Central memory CD8-positive, alpha-beta T cell (primary cell): ENCODE measurements at regions not wholly inside any gene's neighbourhood (a gene's known extent, or its start where the extent isn't known, plus 50 kb on each side); places are given as distances from the start of the nearest gene placed in this dataset.

Experiments
- ATAC-seq: fragments of 150-1000 bp; cut with Tn5 transposase; replicated peaks from 2 replicates; pipeline ENCODE4 v1.10.0; 2022; ENCODE audit warnings: mild to moderate bottlenecking, moderate FRiP score, moderate number of reproducible peaks; ENCODE audit not compliant: poor library complexity, severe bottlenecking; ENCODE audit errors: extremely low read depth
- DNase-seq, 2 donors: peaks; one replicate each; pipeline ENCODE4 v3.0.0; 2021; ENCODE audit warnings: low spot score in 2 of 2
- H3K27ac Mint-ChIP-seq: one replicate; pipeline ENCODE4 v1.8.0; 2022; ENCODE audit warnings: low read depth, mild to moderate bottlenecking, moderate library complexity, mixed read lengths
- H3K27me3 Mint-ChIP-seq: one replicate; pipeline ENCODE4 v1.8.0; 2022; ENCODE audit warnings: mixed read lengths
- H3K36me3 Mint-ChIP-seq: one replicate; pipeline ENCODE4 v1.8.0; 2022; ENCODE audit warnings: mild to moderate bottlenecking, moderate library complexity, mixed read lengths; ENCODE audit not compliant: insufficient read depth
- H3K4me1 Mint-ChIP-seq: one replicate; pipeline ENCODE4 v1.8.0; 2022; ENCODE audit warnings: mixed read lengths
- H3K4me3 Mint-ChIP-seq: one replicate; pipeline ENCODE4 v1.8.0; 2022; ENCODE audit warnings: mild to moderate bottlenecking, moderate library complexity, mixed read lengths
- H3K9me3 Mint-ChIP-seq: one replicate; pipeline ENCODE4 v1.8.0; 2022; ENCODE audit warnings: mixed read lengths

DNA sequence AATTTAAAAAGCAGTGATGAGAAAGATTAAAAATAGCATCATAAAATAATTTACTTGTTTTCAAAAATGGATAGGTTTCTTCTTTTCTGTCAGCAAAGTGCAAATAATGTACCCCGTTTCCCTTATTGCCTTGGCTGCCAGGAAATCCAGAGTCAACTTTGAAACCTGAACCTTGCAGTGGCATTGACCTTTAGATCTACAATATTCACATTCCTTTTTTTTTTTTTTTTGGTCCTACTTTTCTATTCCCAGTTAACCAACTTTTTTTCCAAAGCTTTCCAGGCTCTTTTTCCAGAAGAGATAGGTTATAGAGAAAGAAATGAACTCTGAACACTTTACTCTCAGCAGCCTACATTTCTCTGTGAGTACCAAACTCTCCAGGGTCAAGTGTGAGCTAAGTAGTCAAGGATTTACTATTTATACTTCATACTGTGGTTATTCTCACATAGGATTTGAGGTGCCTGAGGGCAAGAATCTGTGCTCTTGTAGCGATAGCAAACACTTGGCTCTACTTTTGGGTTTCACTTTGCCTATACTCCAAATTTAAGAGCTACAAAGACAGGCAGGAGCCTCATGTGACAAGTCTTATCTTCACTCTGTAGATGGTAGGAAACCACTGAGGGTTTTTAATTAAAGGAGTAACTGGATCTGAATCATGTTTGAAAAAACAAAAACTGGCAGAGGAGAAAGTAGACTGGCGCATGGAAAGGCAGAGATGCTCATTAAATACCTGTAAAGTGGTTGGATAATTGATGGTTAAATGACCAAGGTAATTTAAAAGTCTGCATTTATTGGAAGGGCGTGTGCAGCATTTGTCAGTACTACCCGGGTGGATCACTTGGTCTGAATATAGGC, 63.2 kb upstream of the TMEM17 start:
- ATAC-seq (no peak), DNase-seq (no peak)
- no peaks in the 10 kb centered on the region for H3K9me3 Mint-ChIP-seq
- no peak overlapping the region for H3K4me3 Mint-ChIP-seq
- H3K4me1 Mint-ChIP-seq = no peaks in the 10 kb centered on the region
- peaks cover 43% of the 10 kb centered on the region for H3K27me3 Mint-ChIP-seq
- no peaks in the 10 kb centered on the region for H3K36me3 Mint-ChIP-seq
- H3K27ac Mint-ChIP-seq = no peak overlapping the region

DNA sequence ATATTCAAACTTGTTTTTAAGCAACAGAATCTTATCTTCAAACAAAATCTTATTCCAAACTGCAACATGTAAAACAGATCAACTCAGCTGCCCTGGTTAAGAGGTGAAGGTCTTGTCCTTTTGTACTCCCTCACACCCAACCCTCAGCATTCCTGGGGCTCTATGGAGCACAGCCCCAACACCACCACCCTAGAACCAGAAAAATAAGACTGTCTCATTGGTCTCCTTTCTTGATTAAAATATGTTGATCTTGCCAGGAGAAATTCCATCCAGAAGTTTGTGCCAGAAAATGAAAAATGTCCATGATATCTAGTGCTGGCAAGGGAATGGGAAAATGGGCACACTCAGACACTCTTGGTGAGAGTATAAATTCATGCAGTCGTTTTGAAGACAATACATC, 62.1 kb upstream of the TMEM17 start:
- Mint-ChIP-seq H3K4me3 (no peak overlapping the region), H3K4me1 (no peaks in the 10 kb centered on the region), H3K36me3 (no peaks in the 10 kb centered on the region), H3K9me3 (no peaks in the 10 kb centered on the region), H3K27ac (no peak overlapping the region), H3K27me3 (peaks cover 37% of the 10 kb centered on the region)
- ATAC-seq (no peak), DNase-seq (no peak)

DNA sequence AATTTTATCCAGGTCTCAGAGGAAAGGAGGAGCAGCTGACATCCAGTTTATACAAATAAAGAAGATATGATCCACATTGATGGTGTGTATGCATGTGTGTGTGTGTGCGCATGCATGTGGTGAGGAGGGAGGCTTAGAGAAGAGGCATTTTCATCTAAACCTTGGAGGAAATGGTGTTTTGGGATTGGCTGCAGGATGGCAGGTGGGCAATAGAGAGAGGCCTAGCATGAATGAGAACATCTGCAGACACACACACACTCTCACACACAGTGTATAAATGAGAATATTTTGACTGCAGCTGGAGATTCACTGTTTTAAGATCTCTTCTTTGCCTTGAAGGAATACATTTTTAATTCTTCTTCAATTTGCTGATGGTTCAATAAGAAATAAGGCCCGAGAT, 61.7 kb upstream of the TMEM17 start:
- H3K4me1 Mint-ChIP-seq = no peaks in the 10 kb centered on the region
- no peak overlapping the region for H3K27ac Mint-ChIP-seq
- H3K36me3 Mint-ChIP-seq = no peaks in the 10 kb centered on the region
- peaks cover 33% of the 10 kb centered on the region for H3K27me3 Mint-ChIP-seq
- ATAC-seq = no peak
- no peak overlapping the region for H3K4me3 Mint-ChIP-seq
- no peaks in the 10 kb centered on the region for H3K9me3 Mint-ChIP-seq
- no peak for DNase-seq

DNA sequence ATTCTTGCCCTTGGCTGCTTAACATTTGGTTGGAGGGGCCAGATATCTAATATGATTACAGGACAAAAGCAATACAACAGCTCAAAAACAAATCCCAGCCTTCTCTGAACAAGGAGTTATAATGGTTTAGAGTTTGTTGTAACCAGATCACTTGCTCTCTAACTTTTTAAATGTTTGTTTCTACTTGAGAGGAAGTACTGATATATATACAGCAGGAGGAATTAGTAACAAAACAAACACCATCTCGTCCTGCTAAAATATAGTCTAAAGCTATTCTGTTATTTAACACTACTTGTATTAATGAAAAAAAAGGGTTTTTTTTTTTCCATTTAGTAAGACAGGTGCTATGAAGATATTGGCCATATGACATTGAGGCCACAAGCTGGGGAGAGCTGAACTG, 60.9 kb upstream of the TMEM17 start:
- H3K27ac Mint-ChIP-seq = no peak overlapping the region
- H3K4me3 Mint-ChIP-seq = no peak overlapping the region
- ATAC-seq (no peak), DNase-seq (no peak)
- peaks cover 25% of the 10 kb centered on the region for H3K27me3 Mint-ChIP-seq
- H3K9me3 Mint-ChIP-seq = no peaks in the 10 kb centered on the region
- no peaks in the 10 kb centered on the region for H3K36me3 Mint-ChIP-seq
- H3K4me1 Mint-ChIP-seq = no peaks in the 10 kb centered on the region

DNA sequence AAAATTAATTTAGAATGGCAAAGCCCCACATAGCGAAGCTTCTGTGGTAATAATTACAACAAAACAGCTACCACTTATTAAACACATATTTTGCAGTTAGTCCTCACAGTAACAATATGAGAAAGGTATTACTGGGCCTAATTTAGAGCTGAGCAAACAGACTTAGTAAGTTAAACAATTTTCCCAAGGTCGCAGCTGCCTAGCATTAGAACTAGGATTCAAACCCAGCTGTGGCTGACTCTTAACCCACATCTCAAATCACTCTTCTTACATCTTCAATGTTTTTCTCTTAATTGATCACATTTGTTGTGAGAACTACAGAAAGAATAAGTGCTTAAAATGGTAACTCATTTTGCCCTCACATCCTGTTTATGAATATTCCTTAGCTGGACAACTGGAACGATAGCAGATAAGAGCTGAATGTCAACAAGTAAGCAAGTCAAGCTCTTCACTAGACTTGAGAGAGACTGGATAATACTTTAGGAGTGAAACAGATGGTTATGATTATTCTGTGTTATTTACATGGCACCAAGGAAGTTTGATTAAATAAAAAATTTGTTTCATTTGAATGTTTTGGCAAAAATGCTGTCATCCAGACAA, 59.4 kb upstream of the TMEM17 start:
- Mint-ChIP-seq H3K4me3 (no peak overlapping the region), H3K27me3 (peaks cover 25% of the 10 kb centered on the region), H3K4me1 (no peaks in the 10 kb centered on the region), H3K27ac (no peak overlapping the region), H3K9me3 (no peaks in the 10 kb centered on the region), H3K36me3 (no peaks in the 10 kb centered on the region)
- DNase-seq (no peak), ATAC-seq (no peak)

DNA sequence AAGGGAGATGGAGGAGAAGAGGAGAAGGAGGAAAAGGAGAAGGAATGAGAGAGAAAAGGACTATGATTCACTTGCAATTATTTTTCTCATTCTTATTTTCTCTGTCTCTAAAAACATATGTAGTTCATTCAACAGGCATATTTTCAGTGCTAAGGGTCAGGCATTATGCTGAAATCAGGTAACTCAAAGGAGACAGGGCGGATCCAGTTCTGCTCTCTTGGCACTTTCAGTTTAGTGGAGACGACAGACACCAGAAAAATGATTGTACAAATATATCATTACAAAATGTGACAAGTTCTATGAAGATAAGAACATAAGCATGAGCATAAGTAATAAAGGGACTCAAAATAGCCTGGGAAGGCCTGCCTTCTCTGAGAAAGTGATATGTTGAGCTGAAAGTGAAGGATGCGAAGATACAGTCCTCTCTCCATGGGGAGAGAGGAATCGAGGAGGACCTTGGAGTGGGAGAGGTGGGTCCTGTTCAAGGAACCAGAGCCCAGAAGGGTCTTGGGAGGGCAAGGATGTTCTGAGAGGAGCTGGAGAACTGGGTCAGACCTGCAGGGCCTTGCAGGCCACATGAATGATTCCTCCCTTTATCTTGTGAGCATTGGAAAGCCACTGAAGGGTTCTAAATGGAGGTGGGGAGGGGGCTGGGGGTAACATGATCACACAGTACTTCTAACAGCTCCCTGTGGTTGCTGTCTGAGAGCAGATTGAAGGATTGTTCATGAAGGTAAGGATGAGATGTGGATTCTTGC, 58.6 kb upstream of the TMEM17 start:
- ATAC-seq (no peak), DNase-seq (no peak)
- H3K4me3 Mint-ChIP-seq = no peak overlapping the region
- no peaks in the 10 kb centered on the region for H3K9me3 Mint-ChIP-seq
- H3K4me1 Mint-ChIP-seq = no peaks in the 10 kb centered on the region
- H3K27ac Mint-ChIP-seq = no peak overlapping the region
- no peaks in the 10 kb centered on the region for H3K36me3 Mint-ChIP-seq
- peaks cover 19% of the 10 kb centered on the region for H3K27me3 Mint-ChIP-seq

DNA sequence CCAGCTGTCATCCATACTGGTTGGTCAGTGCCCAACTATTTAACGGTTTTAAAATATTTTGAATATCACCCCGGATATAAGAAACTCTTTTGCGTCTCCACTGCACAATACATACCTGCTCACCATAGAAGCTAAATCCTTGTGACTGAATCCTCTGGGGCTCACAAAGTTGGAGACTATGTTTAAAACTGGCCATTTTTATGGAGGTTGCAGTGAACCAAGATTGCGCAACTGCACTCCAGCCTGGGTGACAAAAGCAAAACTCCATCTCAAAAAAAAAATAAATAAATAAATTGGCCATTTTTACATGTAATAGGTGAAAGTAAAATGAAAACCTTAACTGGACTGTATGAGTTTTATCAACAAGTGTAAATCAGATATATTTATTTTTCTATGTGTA, 55.6 kb upstream of the TMEM17 start:
- Mint-ChIP-seq H3K4me3 (no peak overlapping the region), H3K27me3 (peaks cover 24% of the 10 kb centered on the region)
- ATAC-seq = no peak

DNA sequence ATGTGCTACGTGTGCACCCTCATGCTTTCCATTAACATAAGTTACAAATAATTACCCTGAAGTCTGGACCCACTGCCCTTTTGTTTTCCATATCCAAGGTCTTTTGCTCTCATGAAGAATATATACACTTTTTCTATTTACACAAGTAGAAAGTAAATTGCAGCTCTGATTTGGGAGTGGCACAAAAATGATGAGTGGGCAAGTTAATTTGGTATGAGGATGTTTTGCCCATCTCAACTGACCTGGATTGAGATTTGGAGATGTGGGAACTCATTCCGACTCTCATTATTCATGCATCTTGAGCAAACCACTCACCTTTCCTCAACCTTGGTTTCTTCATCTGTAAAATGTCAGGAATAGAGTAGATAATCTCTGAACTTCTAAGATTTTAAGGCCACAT, 53.6 kb upstream of the TMEM17 start:
- H3K27ac Mint-ChIP-seq = no peak overlapping the region
- no peaks in the 10 kb centered on the region for H3K4me1 Mint-ChIP-seq
- no peaks in the 10 kb centered on the region for H3K36me3 Mint-ChIP-seq
- H3K4me3 Mint-ChIP-seq = no peak overlapping the region
- DNase-seq (no peak), ATAC-seq (no peak)
- peaks cover 43% of the 10 kb centered on the region for H3K27me3 Mint-ChIP-seq
- H3K9me3 Mint-ChIP-seq = peaks cover 5% of the 10 kb centered on the region

More for the DNA sequence above, 55.6 kb upstream of the TMEM17 start:
- no peaks in the 10 kb centered on the region for H3K36me3 Mint-ChIP-seq
- no peak for DNase-seq
- H3K9me3 Mint-ChIP-seq = peaks cover 5% of the 10 kb centered on the region
- no peak overlapping the region for H3K27ac Mint-ChIP-seq
- H3K4me1 Mint-ChIP-seq = no peaks in the 10 kb centered on the region

DNA sequence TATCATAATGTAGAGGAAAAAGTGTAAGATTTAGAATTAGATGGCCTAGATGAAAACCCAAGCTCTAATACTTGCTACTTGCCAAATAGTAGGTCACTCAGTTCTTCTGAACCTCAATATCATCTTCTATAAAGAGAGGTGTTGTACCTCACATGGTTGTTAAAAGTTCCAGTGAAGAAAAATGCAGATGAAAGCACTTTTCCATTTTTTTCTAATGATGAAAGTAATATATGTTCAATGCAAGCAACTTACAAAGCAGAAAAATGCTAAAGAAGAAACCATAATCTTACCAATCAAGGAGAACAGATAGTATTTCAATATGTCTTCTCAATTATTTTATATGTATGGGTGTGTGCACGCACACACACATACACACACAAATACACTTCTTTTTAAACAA, 52.7 kb upstream of the TMEM17 start:
- Mint-ChIP-seq H3K4me3 (no peak overlapping the region), H3K27me3 (peaks cover 51% of the 10 kb centered on the region), H3K4me1 (no peaks in the 10 kb centered on the region), H3K27ac (no peak overlapping the region), H3K36me3 (no peaks in the 10 kb centered on the region), H3K9me3 (peaks cover 5% of the 10 kb centered on the region)
- DNase-seq (no peak), ATAC-seq (no peak)

DNA sequence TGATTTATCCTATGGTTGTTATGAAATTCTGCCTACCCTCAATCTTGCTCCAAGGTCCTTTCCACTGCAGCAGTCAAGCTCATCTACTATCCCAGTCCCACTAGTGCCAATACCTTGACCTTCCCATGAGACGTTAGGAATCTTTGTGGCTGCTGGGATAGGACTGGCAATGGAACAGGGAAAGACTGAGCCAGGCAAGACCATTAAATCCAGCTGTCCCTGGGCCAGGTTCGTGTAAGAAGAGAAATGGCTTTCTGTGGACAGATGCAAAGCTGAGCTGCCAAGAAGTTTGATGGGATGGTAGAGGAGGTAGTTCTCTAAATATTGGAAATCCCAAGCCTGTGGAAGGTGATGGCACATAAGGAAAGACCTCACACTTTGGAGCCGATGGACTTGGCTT, 50.1 kb upstream of the TMEM17 start:
- Mint-ChIP-seq H3K4me3 (no peak overlapping the region), H3K9me3 (peaks cover 5% of the 10 kb centered on the region)

More for the DNA sequence above, 50.1 kb upstream of the TMEM17 start:
- DNase-seq (no peak), ATAC-seq (no peak)
- Mint-ChIP-seq H3K27ac (no peak overlapping the region), H3K27me3 (peaks cover 50% of the 10 kb centered on the region), H3K4me1 (no peaks in the 10 kb centered on the region), H3K36me3 (no peaks in the 10 kb centered on the region)
